GM21619 (cell line): ENCODE measurements at regions not wholly inside any gene's neighbourhood (a gene's known extent, or its start where the extent isn't known, plus 50 kb on each side); places are given as distances from the start of the nearest gene placed in this dataset.

ENCODE experiments used
- ATAC-seq: cut with Tn5 transposase; IDR thresholded peaks from one replicate; pipeline ENCODE4 v1.9.1; 2021; ENCODE audit not compliant: unreplicated experiment

DNA sequence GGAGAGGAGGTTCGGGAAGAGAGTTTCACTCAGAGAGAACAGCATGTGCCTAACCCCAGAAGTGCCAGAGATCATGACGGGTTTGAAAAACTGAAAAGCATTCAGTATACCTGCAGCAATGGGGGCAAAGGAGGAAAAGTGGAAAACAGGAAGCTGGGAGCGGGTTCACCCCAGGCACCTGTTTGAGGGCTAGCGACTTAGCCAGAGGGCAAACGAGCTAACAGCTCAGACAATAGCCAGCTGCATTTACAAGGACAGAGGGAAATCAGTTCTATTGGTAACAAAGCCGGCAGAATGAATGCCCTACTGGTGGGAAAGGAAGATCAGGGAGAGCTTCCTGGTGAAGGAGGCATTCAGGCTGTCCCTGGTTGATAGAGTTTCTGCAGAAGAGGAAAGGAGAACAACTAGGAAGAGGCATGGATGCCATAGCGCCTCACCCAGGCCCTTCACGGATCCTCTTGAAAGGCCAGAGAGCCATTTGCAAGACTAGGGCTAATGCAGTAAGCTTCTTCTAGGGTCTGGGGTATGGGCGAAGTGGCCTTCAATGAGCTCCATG lies 141.7 kb upstream of the ADRA1B start:
- ATAC-seq = no peak

DNA sequence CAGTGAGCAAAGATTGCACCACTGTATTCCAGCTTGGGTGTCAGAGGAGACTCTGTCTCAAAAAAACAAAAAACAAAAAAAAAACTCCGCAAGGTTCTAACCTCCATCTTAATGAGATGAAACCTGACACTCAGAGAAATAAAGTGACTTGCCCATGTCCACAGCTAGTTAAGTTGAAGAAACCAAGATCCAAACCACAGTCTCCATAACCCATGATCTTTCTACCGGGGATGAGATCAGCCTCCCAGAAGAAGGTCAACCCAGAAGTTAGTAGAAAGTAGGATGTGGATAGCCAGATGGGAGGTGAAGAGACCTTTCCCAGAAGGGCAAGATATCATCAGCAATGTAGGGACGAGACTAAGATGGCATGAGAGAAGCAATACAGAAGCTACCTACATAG lies 140.4 kb upstream of the ADRA1B start:
- no peak for ATAC-seq

DNA sequence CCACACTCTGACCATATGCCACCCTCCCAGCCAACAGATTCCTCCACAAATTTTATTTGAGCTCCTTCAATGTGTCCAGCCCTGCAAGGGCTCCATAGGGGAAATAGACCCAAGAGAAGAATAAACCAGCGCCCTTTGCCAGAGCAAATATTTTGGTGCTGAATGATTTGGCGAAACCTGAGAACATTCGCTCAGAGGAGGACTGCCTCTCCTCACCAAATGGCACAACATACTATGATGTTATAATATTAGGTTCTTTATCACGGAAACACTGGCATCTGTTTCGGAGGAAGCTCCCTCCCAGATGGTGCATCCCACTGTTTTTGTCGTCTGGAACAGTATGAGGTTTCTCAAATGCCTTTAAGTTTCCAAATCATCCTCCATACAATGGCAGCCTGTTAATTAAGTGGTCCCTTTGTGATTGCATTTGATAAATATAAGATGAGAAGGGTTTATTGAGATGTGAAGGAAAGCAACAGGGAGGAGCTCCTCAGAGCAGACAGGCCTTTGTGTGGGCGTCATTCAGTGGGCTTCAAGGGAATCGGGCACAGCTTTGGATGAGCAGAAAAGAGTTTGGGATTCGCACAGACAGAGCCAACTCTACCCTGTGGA lies 139.1 kb upstream of the ADRA1B start:
- ATAC-seq = no peak

DNA sequence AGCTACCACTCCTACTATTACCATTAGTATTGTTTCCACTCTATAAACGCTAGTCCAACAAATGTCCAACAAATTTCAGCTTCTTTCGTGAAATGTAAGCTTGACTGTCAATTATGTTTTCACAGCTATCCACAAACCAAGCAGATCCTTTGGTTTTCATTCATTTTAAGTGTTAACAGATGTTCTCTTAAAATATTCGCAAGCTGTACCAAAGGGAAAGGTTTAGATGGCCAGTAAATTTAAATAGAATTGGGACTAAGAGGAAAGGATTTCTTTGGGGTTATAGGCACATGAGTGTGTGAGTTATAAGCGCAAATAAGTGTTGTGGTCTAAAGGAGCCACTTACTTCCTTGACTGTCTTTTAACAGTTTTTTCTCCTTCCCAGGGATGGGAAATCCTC lies 136.8 kb upstream of the ADRA1B start:
- ATAC-seq = no peak

DNA sequence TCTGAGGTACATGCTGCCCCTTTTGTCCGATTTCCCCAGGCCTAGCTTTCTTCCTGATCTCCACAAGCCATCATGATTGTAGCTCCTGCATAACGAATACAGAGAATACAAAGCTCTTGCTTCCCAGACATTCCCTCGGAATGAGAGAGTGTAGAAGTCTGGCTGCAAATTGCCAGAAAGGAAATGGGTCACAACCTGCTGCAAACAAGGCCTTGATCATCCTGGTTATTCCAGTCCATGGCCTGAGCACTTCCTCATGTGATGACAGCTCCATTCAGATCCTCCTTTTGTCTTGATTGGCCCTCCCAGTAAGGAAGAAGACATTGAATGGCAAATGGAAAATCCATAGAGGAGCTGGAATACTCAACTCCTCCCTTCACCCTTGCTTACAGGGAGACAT lies 136.0 kb upstream of the ADRA1B start:
- no peak for ATAC-seq

DNA sequence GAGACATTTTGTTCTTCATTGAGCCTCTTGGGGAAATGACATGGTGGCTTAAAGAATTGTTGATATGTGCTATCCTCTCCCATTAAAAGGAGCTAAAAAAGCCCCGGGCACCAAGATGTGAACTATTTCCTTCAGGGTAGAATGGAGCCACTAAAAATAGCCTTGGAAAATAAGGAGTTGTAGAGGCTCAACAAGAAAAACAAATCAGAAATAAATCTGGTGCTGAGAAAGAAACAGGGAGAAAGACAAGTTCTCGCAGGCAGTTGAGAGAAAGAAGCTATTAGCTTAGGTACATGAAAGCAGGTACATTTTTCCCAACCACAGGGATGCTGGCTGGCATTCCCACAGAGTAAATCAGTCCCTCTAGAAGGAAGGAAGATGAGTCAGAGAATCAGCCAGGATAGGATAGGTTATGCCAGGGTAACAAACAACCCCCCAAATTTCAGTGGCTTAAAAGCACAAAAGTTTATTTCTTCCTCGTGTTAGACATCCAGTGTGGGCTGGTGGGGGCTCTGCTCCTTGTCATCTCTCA lies 134.6 kb upstream of the ADRA1B start:
- ATAC-seq = no peak

DNA sequence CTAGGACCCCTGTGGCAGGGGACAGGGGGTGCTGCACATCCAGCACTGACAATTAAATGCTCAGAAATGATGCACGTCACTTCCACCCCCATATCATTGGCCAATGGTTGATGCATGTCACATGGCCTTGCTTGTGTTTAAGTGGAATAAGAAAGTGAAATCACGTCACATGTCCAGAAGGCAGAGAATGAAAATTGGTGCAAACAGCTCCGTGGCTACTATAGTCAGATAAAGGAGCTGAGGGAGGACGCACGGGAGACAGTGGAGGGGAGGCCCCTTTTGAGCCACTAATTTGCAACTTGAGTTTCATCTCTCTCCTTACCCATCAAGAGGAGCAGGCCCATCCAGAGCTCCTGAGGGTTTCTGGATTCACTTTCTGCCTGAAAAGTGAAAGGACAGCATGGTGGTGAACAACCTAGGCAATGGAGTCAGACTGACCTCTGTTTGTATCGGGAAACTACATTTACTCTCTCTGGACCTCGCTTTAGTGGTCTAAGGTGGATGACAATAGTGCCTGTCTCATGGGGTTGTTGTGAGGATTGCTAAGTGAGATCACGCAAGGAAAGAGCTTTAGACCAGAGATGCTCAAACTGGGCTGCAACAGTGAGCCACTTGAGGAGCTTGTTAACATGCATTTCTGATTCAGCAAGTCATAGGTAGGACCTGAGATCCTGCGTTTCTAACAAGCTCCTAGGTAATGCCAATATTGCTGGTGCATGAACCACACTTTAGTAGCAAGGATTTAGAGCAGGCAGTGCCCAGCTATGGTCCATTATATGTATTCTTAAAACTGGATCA lies 133.9 kb upstream of the ADRA1B start:
- peak; percentile 66 for ATAC-seq

DNA sequence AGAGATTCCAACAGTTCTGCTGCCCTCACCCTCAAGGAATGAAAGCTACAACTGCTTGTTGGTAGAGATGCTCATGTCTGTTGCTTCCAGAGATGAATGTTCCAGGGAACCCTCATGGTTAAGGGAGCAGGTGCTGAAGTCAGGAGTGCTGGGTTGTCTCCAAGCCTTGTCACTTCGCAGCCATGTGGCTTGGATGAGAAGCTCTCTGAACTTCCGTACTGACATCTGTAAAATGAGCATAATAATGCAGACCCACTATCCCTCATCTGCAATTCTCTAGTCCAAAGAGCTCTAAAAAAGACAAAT lies 133.3 kb upstream of the ADRA1B start:
- no peak for ATAC-seq

DNA sequence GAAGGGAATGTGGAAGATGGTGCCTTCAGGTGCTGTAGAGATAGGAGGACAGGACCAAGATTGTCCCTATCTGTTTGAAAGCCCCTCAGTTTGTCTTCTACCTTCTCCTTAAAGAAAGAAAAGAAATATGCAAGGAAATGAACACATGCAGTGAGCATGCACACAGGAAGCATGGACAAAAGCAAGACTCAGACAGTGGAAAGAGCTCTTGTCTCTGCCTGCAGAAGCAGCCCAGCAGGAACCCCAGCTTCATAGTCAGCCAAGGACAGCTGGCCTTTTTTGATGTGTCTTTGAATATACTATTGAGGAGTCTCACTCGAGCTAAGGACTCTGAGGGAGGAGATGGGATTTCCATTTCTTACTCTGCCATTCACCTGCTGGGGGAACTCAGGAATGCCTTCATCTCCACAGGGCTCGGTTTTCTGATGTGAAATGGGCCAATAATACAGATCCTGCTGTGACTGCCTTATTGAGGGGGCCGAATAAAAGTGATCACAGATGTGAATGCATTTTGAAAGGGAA lies 132.5 kb upstream of the ADRA1B start:
- ATAC-seq = no peak

DNA sequence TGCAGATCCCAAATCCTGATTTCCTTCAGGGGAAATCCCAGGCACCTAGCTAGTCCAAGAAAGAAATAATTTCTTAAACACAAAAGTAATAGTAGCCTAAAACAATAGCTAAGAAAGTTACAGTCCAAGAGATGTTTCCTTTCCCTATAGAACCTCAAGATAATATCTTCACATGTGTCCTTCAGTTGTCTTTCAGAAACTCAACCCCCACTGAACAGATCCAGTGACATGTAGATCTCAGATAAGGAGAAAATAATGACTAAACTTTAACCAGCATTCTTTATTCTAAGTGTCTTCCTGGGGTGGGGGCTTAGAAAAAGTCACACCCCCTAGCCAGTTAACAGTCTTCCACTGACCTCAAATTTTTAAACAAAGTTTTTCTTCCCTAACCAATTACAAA lies 131.3 kb upstream of the ADRA1B start:
- no peak for ATAC-seq

DNA sequence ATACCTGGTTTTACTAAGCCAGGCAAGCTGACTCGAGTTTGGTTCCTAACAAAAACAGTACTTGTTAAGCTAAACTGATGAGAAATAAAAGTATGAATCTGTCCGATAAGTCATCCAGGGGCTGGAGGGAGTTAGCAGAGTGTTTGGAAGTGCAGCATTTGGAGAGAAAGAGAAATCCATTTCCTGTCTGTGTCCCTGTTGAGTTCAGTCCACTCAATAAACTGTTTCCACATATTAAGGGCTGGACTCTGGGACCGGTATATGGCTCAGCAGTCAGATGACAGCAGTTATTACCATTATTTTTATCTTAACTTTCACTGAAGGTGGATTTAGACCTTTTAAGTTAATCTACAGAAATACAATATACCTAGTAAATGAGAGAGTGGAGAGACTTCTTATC lies 130.6 kb upstream of the ADRA1B start:
- ATAC-seq = no peak

DNA sequence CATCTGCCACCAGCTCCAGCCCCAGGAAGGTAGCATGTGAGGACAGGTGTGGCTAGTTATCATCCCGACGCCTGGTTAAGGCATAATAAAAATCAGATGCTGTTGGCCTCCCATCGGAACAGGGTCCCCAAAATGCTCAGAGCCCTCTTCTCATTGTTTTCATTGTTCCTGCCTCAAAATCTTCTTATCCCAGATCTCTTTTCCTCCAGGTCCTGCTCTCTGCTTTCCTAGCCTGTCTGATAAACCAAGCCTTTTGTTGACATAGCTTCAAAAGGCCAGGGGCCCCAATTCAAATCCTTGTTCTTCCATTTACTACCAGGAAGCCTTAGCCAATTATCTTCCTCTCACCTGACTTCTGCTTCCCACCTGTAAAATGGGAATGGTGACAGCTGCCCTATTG lies 130.1 kb upstream of the ADRA1B start:
- no peak for ATAC-seq

DNA sequence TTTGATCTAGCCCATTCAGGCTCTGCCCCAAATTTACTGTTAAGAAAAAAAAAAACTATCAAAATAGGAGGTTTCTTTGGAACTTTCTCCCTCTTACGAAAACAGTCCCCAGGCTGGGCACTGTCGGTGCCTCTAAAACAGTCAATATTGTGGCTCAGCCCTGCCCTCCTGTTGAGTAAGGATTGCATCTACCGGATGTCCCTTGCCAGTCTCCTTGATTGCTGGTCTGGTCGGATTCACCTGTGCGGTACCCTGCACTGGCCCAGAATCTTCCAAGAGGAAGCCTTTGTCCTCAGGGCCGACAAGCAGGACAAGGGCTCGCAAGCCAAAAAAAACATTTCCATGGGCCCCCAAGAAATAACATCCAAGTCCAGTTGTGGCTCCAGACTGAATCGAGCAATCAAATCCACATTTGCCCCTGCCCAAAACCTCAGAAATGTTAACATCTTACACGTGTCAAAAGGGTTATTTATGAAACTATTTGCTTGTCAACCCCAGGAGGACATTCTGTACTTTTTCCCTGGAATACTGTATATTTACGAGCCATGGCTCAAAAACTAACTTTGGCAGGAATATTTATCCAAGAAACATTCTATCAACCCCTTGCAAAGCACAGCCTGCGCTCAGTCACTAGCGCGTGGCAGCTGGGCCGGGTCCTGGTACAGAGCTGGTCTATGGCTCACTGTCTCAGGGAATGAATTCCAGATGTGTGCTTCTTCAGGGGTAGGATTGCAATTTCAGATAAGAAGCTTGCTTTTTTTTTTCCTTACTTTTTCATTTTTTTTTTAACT lies 129.2 kb upstream of the ADRA1B start:
- ATAC-seq = no peak

DNA sequence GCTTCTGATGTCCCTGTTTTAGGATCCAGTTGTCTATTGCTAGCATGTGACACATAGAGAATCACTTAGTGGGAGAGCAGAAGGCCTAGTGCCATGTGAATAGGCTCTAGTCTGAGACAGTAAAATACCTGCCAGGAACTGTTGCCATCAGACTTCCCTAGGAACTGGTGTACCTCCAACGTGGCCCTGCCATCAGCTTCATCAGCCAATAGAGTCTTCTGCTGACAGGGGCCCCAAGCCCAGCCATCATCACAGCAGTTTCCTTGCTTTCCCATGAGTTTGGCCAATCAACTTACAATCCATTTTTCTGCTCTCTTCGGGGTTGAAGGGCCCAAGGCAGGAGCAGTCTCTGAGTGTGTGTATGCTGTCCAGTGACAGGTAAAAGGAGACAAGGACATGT lies 128.4 kb upstream of the ADRA1B start:
- no peak for ATAC-seq

DNA sequence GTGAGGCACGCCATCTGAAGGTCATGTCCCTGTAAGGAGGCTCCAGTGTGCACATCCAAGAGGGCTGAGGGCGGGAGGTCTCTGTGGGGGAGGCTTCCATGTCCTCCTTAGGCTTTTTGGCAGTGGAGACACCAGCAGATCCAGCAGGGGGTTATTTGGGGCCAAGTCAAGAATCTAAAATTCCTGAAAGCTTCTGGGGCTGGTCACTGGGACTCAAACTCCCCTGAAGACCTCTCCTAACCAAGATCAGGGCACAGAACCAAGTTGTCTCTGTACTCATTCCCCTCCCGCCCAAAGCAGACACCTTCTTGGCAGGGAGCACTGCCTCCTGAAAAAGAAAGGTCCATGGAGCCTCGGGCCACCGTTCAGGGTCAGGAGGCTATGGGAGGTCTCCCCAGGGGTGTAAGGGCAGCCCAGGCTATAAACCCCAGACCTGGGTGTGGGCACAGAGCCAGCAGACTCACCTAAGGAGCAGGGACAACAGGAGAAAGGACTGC lies 127.4 kb upstream of the ADRA1B start:
- ATAC-seq = no peak

DNA sequence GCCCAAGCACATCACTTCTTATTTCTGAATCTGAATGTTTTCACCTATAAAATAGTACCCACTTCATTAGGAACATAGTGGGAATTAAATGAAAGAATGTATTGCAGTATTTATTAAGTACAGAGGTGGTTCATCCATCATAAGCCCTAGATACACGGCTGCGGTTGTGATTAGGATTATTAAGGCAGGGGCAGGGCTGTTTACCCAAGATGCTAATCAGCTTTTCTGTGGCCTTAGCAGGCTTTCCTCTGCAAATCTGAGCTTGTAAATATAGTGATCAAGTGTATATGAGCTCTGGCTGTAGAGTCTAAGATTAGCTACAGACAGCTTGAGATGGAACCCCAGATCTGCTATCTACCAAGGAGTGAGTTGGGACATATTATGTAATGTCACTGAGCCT lies 124.1 kb upstream of the ADRA1B start:
- no peak for ATAC-seq

DNA sequence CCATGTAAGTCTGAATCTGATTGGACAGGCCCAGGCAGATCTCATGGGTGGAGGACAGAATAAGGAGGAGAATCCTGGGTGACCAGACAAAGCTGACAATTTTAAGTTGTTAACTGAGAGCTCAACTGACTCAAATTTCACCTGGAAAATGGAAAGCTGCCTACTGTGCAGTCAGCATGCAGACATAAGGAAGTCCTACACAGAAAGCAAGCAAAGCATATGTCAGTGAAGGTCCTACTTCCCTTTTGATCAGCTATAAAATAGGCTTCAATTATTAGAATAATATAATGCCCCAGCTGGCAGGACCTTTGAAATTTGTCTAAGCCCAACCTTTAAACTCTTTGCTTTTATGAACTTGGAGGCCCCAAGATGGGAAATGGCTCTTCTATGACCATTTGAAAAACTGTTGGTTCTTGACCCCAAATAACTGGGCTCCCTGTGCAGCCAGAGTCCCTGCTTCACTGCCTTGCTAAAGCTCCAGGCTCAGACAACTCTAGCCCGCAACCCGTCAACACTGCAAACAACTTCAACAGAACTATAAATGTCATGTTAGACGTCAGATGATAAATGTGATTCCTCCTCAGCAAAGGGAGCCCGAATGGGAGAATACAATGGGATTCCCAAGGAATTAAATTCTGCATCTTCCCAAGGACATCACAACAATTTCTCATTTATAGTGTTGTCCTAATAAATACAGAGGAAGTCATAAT lies 118.9 kb upstream of the ADRA1B start:
- ATAC-seq = no peak

DNA sequence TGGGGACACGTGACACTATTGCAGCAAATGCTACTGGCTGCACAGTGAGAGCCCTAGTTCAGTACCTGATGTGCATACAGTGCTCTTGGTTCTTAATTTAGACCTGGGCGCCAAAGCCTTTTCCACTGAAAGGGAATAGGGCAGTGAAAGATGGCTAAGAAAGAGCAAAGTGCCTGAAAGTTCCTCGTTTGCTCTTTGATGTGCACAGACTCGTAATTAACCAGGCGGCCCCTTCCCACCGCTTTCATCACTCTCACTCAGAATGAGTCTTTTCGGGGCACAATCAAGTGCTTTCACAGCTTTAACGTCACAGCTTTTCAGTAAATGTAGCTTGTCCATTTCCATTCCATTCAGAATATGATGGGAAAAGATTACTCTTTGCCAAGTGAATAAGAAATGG lies 116.6 kb upstream of the ADRA1B start:
- no peak for ATAC-seq

DNA sequence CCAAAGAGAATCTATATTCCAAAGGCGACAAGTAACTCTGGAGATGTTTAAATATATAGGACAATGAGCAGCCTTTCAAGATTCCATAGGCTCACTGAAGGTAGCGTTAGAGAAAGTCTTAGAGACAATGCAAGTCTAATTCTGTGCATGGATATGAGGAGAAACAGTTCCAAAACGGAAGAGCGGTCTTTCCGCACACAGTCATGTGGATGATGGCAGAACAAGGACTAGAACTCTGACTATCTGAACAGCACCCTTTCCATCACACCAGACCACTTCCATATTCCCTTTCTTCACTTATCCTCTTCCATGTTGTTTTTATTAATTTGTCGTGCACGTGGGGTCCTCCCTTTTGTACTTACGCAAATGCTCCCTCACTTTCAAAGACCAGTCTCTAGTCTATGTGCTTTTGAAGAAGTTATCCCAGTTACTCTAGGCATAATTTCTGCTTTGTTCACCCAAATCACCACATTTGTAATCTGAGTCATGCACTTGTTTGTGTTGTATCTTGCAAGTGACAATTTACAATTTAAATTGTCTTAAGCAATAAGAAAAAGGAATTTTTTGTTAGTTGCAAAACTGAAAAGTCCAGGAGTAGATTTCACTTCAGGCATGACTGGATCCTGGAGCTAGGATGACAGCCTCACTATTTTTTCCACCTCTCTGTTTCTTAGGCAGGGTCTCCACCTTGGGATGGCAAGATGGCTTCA lies 116.0 kb upstream of the ADRA1B start:
- ATAC-seq = no peak

DNA sequence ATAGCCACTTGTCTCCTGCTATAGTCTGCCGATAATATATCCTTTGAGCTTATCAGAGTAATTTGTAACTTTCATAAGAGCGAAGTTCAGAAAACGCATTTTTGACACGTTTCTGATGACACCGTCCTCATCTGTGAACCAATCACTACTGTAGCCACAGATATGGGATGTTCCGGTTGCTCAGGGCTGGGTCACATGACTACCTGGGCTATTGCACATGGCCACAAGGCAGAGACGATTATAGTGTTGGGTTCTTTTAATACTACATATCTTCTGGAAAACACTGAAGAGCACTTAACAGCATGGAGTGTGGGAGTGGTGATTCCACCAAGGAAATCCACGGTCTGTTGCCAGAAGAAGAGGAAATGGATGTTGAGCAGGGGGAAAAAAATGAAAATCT lies 115.0 kb upstream of the ADRA1B start:
- no peak for ATAC-seq
